Type B pancreatic cell (in vitro differentiated cells): ENCODE measurements at regions not wholly inside any gene's neighbourhood (a gene's known extent, or its start where the extent isn't known, plus 50 kb on each side); places are given as distances from the start of the nearest gene placed in this dataset.

Source experiments
- DNase-seq: peaks from one replicate; pipeline ENCODE4 v3.0.0; 2021; ENCODE audit warnings: mixed read lengths; ENCODE audit not compliant: unreplicated experiment; ENCODE audit errors: extremely low spot score
- H3K27ac Mint-ChIP-seq: 2 replicates; pipeline ENCODE4 v1.8.0; 2021; ENCODE audit warnings: mild to moderate bottlenecking, mixed read lengths
- H3K27me3 Mint-ChIP-seq: 2 replicates; pipeline ENCODE4 v1.8.0; 2021; ENCODE audit warnings: mixed read lengths
- H3K36me3 Mint-ChIP-seq: 2 replicates; pipeline ENCODE4 v1.8.0; 2021; ENCODE audit warnings: mixed read lengths
- H3K4me1 Mint-ChIP-seq: one replicate; pipeline ENCODE4 v1.8.0; 2021; ENCODE audit warnings: mixed read lengths; ENCODE audit not compliant: unreplicated experiment
- H3K4me3 Mint-ChIP-seq: 2 replicates; pipeline ENCODE4 v1.8.0; 2021; ENCODE audit warnings: mild to moderate bottlenecking, mixed read lengths
- H3K9me3 Mint-ChIP-seq: 2 replicates; pipeline ENCODE4 v1.8.0; 2021; ENCODE audit warnings: mixed read lengths
- CTCF ChIP-seq: fragments of 200-600 bp; sonication (generic); conservative IDR thresholded peaks from 2 replicates; pipeline ENCODE4 v1.5.0; 2021; ENCODE audit warnings: antibody characterized with exemption, mild to moderate bottlenecking

GRCh38 chr7:109131141-109131540 is 561.5 kb downstream of the DNAJB9 start:
- Mint-ChIP-seq H3K4me1 (peaks cover 6% of the 10 kb centered on the region), H3K9me3 (peaks cover 4% of the 10 kb centered on the region), H3K4me3 (no peak overlapping the region), H3K27me3 (no peaks in the 10 kb centered on the region), H3K36me3 (no peaks in the 10 kb centered on the region), H3K27ac (no peak overlapping the region)
- DNase-seq = no peak
- no peak for TF ChIP-seq CTCF

GRCh38 chr7:109136893-109137292 is 567.2 kb downstream of the DNAJB9 start:
- Mint-ChIP-seq H3K27me3 (no peaks in the 10 kb centered on the region), H3K27ac (no peak overlapping the region), H3K4me3 (no peak overlapping the region), H3K9me3 (no peaks in the 10 kb centered on the region), H3K36me3 (no peaks in the 10 kb centered on the region), H3K4me1 (no peaks in the 10 kb centered on the region)
- TF ChIP-seq CTCF = no peak
- no peak for DNase-seq

GRCh38 chr7:109154748-109155147 is 585.1 kb downstream of the DNAJB9 start:
- no peaks in the 10 kb centered on the region for H3K36me3 Mint-ChIP-seq
- H3K4me1 Mint-ChIP-seq = no peaks in the 10 kb centered on the region
- no peaks in the 10 kb centered on the region for H3K9me3 Mint-ChIP-seq
- H3K27ac Mint-ChIP-seq = no peak overlapping the region
- H3K27me3 Mint-ChIP-seq = no peaks in the 10 kb centered on the region
- H3K4me3 Mint-ChIP-seq = no peak overlapping the region
- TF ChIP-seq CTCF = no peak
- no peak for DNase-seq

- Mint-ChIP-seq H3K27me3 (no peaks in the 10 kb centered on the region), H3K4me1 (no peaks in the 10 kb centered on the region), H3K36me3 (no peaks in the 10 kb centered on the region), H3K27ac (no peak overlapping the region), H3K4me3 (no peak overlapping the region), H3K9me3 (no peaks in the 10 kb centered on the region)
- DNase-seq = no peak
- no peak for TF ChIP-seq CTCF
These were observed 588.6 kb downstream of the DNAJB9 start for GRCh38 chr7:109158246-109158645.

GRCh38 chr7:109176661-109177060 is 607.0 kb downstream of the DNAJB9 start:
- DNase-seq = no peak

More at GRCh38 chr7:109176661-109177060, 607.0 kb downstream of the DNAJB9 start:
- Mint-ChIP-seq H3K27me3 (no peaks in the 10 kb centered on the region), H3K36me3 (no peaks in the 10 kb centered on the region), H3K4me3 (no peak overlapping the region), H3K27ac (no peak overlapping the region), H3K9me3 (no peaks in the 10 kb centered on the region), H3K4me1 (no peaks in the 10 kb centered on the region)
- TF ChIP-seq CTCF = no peak
